ENCODE measurements at regions not wholly inside any gene's neighbourhood (a gene's known extent, or its start where the extent isn't known, plus 50 kb on each side); places are given as distances from the start of the nearest gene placed in this dataset.

- Histone ChIP-seq H3K4me3 (no peak overlapping the region), H3K27me3 (no peaks in the 10 kb centered on the region), H3K4me2 (no peak overlapping the region), H3K9me3 (peaks cover 16% of the 10 kb centered on the region), H3K27ac (no peak overlapping the region), H4K20me1 (no peaks in the 10 kb centered on the region), H3K36me3 (no peaks in the 10 kb centered on the region), H3K4me1 (no peaks in the 10 kb centered on the region; the same call in 1 of the 2 replicates), H3K9ac (no peak overlapping the region)
- no peak for TF ChIP-seq Cebpa-rat (IDR thresholded peaks at IDR 0.05)
Measured at GRCh38 chr20:48267860-48268633, 482.8 kb upstream of the SULF2 start.

GRCh38 chr20:48266571-48266970 is 481.3 kb upstream of the SULF2 start:
- H3K4me1 ChIP-seq, result no peaks in the 10 kb centered on the region; the same call in 1 of the 2 replicates
- TF ChIP-seq Cebpa-rat (IDR thresholded peaks at IDR 0.05), result no peak

GRCh38 chr20:48265791-48266190 is 480.5 kb upstream of the SULF2 start:
- no peak overlapping the region for H3K27ac ChIP-seq
- no peak overlapping the region for H3K4me2 ChIP-seq
- H3K27me3 ChIP-seq, result no peaks in the 10 kb centered on the region
- no peak overlapping the region for H3K9ac ChIP-seq
- no peaks in the 10 kb centered on the region for H3K4me1 ChIP-seq
- H3K9me3 ChIP-seq, result peaks cover 3% of the 10 kb centered on the region; the same call in 1 of the 2 replicates
- no peak overlapping the region for H3K4me3 ChIP-seq
- H4K20me1 ChIP-seq, result no peaks in the 10 kb centered on the region
- no peaks in the 10 kb centered on the region for H3K36me3 ChIP-seq
- no peak for TF ChIP-seq Cebpa-rat (IDR thresholded peaks at IDR 0.05)

More at GRCh38 chr20:48266571-48266970, 481.3 kb upstream of the SULF2 start:
- H3K36me3 ChIP-seq, result no peaks in the 10 kb centered on the region
- H3K4me3 ChIP-seq, result no peak overlapping the region
- no peak overlapping the region for H3K4me2 ChIP-seq
- no peaks in the 10 kb centered on the region for H4K20me1 ChIP-seq
- H3K27me3 ChIP-seq, result no peaks in the 10 kb centered on the region
- H3K9ac ChIP-seq, result no peak overlapping the region
- no peak overlapping the region for H3K27ac ChIP-seq
- H3K9me3 ChIP-seq, result peaks cover 11% of the 10 kb centered on the region

DNA sequence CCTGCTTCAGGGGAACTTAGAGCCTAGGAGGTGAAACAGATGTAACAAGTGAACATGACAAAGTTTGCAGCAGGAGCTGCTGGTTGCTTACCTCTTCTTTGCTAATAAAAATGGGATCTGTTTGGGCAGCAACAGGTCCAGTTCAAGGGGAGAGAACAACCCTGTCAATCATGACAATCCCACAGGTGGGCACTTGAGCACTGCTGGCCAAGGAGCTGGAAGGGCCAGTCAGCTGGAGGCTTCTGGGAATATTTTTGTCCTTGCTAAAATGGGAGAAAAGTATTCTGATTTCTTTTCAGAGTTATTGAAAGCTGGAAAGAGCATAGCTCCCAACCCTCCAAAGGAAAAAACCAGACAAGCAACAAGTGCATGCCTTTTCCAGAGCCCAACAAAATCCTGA is 477.7 kb upstream of the SULF2 start:
- H3K27ac ChIP-seq, result no peak overlapping the region
- H3K27me3 ChIP-seq, result no peaks in the 10 kb centered on the region
- H3K36me3 ChIP-seq, result no peaks in the 10 kb centered on the region
- TF ChIP-seq Cebpa-rat (IDR thresholded peaks at IDR 0.05), result no peak
- no peaks in the 10 kb centered on the region for H4K20me1 ChIP-seq
- H3K4me3 ChIP-seq, result no peak overlapping the region
- no peaks in the 10 kb centered on the region for H3K4me1 ChIP-seq
- H3K9ac ChIP-seq, result no peak overlapping the region
- no peak overlapping the region for H3K4me2 ChIP-seq
- H3K9me3 ChIP-seq, result no peaks in the 10 kb centered on the region

- H3K4me3 ChIP-seq, result no peak overlapping the region
- H3K4me1 ChIP-seq, result no peaks in the 10 kb centered on the region
- no peaks in the 10 kb centered on the region for H3K36me3 ChIP-seq
- no peak overlapping the region for H3K4me2 ChIP-seq
- H3K27me3 ChIP-seq, result no peaks in the 10 kb centered on the region
- TF ChIP-seq Cebpa-rat (IDR thresholded peaks at IDR 0.05), result no peak
- no peak overlapping the region for H3K9ac ChIP-seq
- no peaks in the 10 kb centered on the region for H4K20me1 ChIP-seq
- no peak overlapping the region for H3K27ac ChIP-seq
- no peaks in the 10 kb centered on the region for H3K9me3 ChIP-seq
Measured at GRCh38 chr20:48262466-48262865, 477.2 kb upstream of the SULF2 start.

DNA sequence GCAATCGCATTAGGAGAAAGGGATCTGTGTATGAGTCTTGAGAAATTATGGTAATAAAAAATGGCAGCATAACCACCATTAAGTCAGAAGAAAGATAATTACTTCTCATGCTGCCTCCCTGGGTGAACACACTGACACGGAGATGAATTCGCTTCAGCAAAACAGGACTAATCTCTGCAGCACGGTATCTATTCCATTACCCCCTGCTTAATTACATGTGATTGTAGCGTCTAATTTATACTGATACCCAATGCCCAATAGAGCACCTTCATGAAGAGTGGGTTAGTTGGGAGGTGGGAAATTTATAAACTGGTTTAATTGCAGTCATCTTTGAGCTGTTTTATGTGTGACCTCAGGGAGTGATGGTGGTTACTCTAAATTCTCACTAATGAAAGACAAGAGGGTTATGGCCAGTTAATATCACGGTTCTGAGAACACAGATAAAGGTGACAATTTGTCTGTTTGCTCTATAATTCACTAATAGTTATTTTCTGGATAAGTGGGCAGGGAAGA is 476.2 kb upstream of the SULF2 start:
- Histone ChIP-seq H3K36me3 (no peaks in the 10 kb centered on the region), H3K27ac (no peak overlapping the region), H3K27me3 (no peaks in the 10 kb centered on the region), H3K9me3 (peaks cover 5% of the 10 kb centered on the region; the same call in 1 of the 2 replicates), H3K9ac (no peak overlapping the region), H3K4me1 (no peaks in the 10 kb centered on the region), H3K4me3 (no peak overlapping the region), H3K4me2 (no peak overlapping the region), H4K20me1 (no peaks in the 10 kb centered on the region)
- no peak for TF ChIP-seq Cebpa-rat (IDR thresholded peaks at IDR 0.05)

DNA sequence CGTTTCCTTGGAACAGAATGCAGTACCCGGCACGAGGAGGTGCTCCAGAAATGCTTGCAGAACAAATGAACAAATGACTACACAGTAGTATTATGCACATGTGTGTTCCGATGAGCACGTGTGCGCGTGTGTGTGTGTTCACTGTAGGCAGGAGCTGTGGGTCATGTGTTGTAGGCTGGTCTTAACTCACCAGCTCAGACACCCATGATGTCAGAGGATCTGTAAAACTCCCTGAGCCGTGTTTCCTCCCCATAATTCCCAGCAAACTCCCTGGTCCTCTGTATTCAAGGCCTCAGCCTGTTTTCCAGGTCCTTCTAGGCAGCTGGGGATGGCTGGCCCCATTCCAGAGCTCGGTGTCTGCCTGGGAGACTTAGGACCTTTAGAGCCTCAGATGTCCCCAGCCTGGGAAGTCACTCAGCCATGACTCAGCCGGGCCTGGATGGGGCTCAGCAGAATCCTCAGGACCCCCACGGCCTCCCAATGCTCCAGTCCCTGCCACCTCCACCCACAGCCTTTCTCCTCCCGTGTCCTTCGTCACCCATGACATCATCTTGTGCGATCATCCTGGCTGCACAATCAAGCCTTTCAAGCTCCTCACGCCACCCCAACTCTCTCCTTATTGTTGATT is 475.0 kb upstream of the SULF2 start:
- TF ChIP-seq Cebpa-rat (IDR thresholded peaks at IDR 0.05), result no peak
- H3K4me2 ChIP-seq, result no peak overlapping the region

DNA sequence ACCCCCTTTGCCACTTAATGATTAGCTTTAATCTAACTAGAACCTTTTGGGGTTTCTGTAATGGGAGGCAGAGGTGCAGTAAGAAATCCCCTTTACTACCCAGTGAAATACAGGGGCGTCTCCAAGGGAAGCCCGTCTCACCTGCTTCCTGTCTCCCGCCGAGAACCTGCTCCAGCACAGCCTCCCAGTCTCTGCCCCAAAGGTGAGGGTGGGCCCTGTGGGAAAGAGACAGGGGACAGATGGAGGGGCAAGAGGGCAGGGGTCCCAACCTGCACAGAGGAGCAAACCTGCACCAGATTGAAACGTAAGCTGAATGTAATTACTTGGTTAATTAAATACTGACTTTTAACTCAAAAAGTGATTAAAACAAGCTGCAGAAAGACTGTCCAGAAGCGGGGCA is 474.2 kb upstream of the SULF2 start:
- Histone ChIP-seq H4K20me1 (no peaks in the 10 kb centered on the region), H3K9ac (no peak overlapping the region), H3K4me1 (no peaks in the 10 kb centered on the region), H3K36me3 (no peaks in the 10 kb centered on the region), H3K27ac (no peak overlapping the region), H3K9me3 (peaks cover 11% of the 10 kb centered on the region; the same call in 1 of the 2 replicates), H3K4me2 (no peak overlapping the region), H3K27me3 (no peaks in the 10 kb centered on the region), H3K4me3 (no peak overlapping the region)
- no peak for TF ChIP-seq Cebpa-rat (IDR thresholded peaks at IDR 0.05)

More for the DNA sequence above, 475.0 kb upstream of the SULF2 start:
- Histone ChIP-seq H3K27ac (no peak overlapping the region), H3K4me3 (no peak overlapping the region), H3K4me1 (no peaks in the 10 kb centered on the region), H4K20me1 (no peaks in the 10 kb centered on the region), H3K9ac (no peak overlapping the region), H3K36me3 (no peaks in the 10 kb centered on the region), H3K27me3 (no peaks in the 10 kb centered on the region), H3K9me3 (peaks cover 11% of the 10 kb centered on the region; the same call in 1 of the 2 replicates)

- no peak for TF ChIP-seq Cebpa-rat (IDR thresholded peaks at IDR 0.05)
- Histone ChIP-seq H3K36me3 (no peaks in the 10 kb centered on the region), H3K27ac (no peak overlapping the region), H3K9me3 (peaks cover 11% of the 10 kb centered on the region; the same call in 1 of the 2 replicates), H3K4me2 (no peak overlapping the region), H3K4me1 (no peaks in the 10 kb centered on the region), H4K20me1 (no peaks in the 10 kb centered on the region), H3K4me3 (no peak overlapping the region), H3K27me3 (no peaks in the 10 kb centered on the region), H3K9ac (no peak overlapping the region)
Measured at GRCh38 chr20:48257833-48258232, 472.6 kb upstream of the SULF2 start.

- no peaks in the 10 kb centered on the region for H3K36me3 ChIP-seq
- H3K4me3 ChIP-seq, result no peak overlapping the region
- no peak overlapping the region for H3K9ac ChIP-seq
- no peaks in the 10 kb centered on the region for H3K27me3 ChIP-seq
- no peaks in the 10 kb centered on the region for H3K9me3 ChIP-seq
- H4K20me1 ChIP-seq, result no peaks in the 10 kb centered on the region
- TF ChIP-seq Cebpa-rat (IDR thresholded peaks at IDR 0.05), result no peak
- H3K4me1 ChIP-seq, result peaks cover 31% of the 10 kb centered on the region
- peak overlapping the region; percentile 83 for H3K4me2 ChIP-seq
- no peak overlapping the region for H3K27ac ChIP-seq
Measured at GRCh38 chr20:48247961-48248360, 462.7 kb upstream of the SULF2 start.

Measured in BLaER1 (cell line).